ENCODE measurements at regions not wholly inside any gene's neighbourhood (a gene's known extent, or its start where the extent isn't known, plus 50 kb on each side); places are given as distances from the start of the nearest gene placed in this dataset.

- no peak for DNase-seq (ENCODE audit: low spot score)
Observed at GRCh38 chr7:35386816-35387706, 133.2 kb upstream of the TBX20 start.

GRCh38 chr7:35386082-35386815 is 132.3 kb upstream of the TBX20 start:
- no peak for DNase-seq (ENCODE audit: low spot score)

- no peak for DNase-seq (ENCODE audit: low spot score)
Observed at GRCh38 chr7:35384761-35385700, 131.1 kb upstream of the TBX20 start.

GRCh38 chr7:35380739-35381224 is 126.9 kb upstream of the TBX20 start:
- no peak for DNase-seq (ENCODE audit: low spot score)

GRCh38 chr7:35379481-35379880 is 125.6 kb upstream of the TBX20 start:
- no peak for DNase-seq (ENCODE audit: low spot score)

- DNase-seq (ENCODE audit: low spot score) = no peak
Observed at GRCh38 chr7:35375516-35375915, 121.6 kb upstream of the TBX20 start.

- DNase-seq (ENCODE audit: low spot score) = no peak
Observed at GRCh38 chr7:35374858-35375257, 121.0 kb upstream of the TBX20 start.

- DNase-seq (ENCODE audit: low spot score) = no peak
Observed at GRCh38 chr7:35371221-35371620, 117.3 kb upstream of the TBX20 start.

GRCh38 chr7:35370687-35371086 is 116.8 kb upstream of the TBX20 start:
- no peak for DNase-seq (ENCODE audit: low spot score)

- no peak for DNase-seq (ENCODE audit: low spot score)
Observed at GRCh38 chr7:35366167-35367155, 112.6 kb upstream of the TBX20 start.

GRCh38 chr7:35365523-35365922 is 111.6 kb upstream of the TBX20 start:
- DNase-seq (ENCODE audit: low spot score) = no peak

GRCh38 chr7:35362341-35362740 is 108.4 kb upstream of the TBX20 start:
- no peak for DNase-seq (ENCODE audit: low spot score)

GRCh38 chr7:35359423-35359822 is 105.5 kb upstream of the TBX20 start:
- no peak for DNase-seq (ENCODE audit: low spot score)

- DNase-seq (ENCODE audit: low spot score) = no peak
Observed at GRCh38 chr7:35356495-35356894, 102.6 kb upstream of the TBX20 start.

GRCh38 chr7:35355911-35356310 is 102.0 kb upstream of the TBX20 start:
- DNase-seq (ENCODE audit: low spot score) = no peak

- no peak for DNase-seq (ENCODE audit: low spot score)
Observed at GRCh38 chr7:35355199-35355598, 101.3 kb upstream of the TBX20 start.

GRCh38 chr7:35353481-35353880 is 99.6 kb upstream of the TBX20 start:
- no peak for DNase-seq (ENCODE audit: low spot score)

- DNase-seq (ENCODE audit: low spot score) = no peak
Observed at GRCh38 chr7:35351466-35351865, 97.6 kb upstream of the TBX20 start.

GRCh38 chr7:35348611-35349400 is 94.9 kb upstream of the TBX20 start:
- no peak for DNase-seq (ENCODE audit: low spot score)

- no peak for DNase-seq (ENCODE audit: low spot score)
Observed at GRCh38 chr7:35342786-35343185, 88.9 kb upstream of the TBX20 start.

All from GM03348 (cell line).